GM10248 (cell line): ENCODE measurements at regions not wholly inside any gene's neighbourhood (a gene's known extent, or its start where the extent isn't known, plus 50 kb on each side); places are given as distances from the start of the nearest gene placed in this dataset.

Experiments used
- CTCF ChIA-PET: fragments of 300-600 bp; sonication (Branson Sonifier 250); formaldehyde crosslinking; extraction: SDS; loops from one replicate; lab custom pipeline; 2021; ENCODE audit warnings: antibody characterized with exemption; lab: Yijun Ruan, JAX
- POLR2A ChIA-PET: fragments of 350-650 bp; sonication (Branson Sonifier 250); formaldehyde crosslinking; extraction: SDS; loops from one replicate; lab custom pipeline; 2020; ENCODE audit warnings: antibody characterized with exemption; lab: Yijun Ruan, JAX
- DNase-seq: peaks from one replicate; pipeline ENCODE4 v3.0.0; 2012; ENCODE audit errors: extremely low spot score
- CTCF ChIP-seq: IDR thresholded peaks from 2 replicates; pipeline ENCODE4 v1.5.1; 2012; ENCODE audit warnings: mild to moderate bottlenecking, low read depth; ENCODE audit errors: extremely low read depth, missing control alignments, control extremely low read depth

GRCh38 chr1:214952648-214953047 lies 129.9 kb upstream of the KCNK2 start:
- no peak for DNase-seq
- CTCF ChIA-PET, result interaction anchor here (1.0 to 1.8 kb wide), 2 partner anchors 14 to 19 kb away, joined by 3 to 5 read pairs; no protein-coding TSS in a partner anchor

GRCh38 chr1:214953901-214954616 lies 128.5 kb upstream of the KCNK2 start:
- CTCF ChIA-PET, result interaction anchor here (1.8 kb wide), 1 partner anchor 20 kb away, joined by 5 read pairs; no protein-coding TSS in a partner anchor
- no peak for TF ChIP-seq CTCF
- no peak for DNase-seq
- POLR2A ChIA-PET, result no interaction called here

More at GRCh38 chr1:214952648-214953047, 129.9 kb upstream of the KCNK2 start:
- no peak for TF ChIP-seq CTCF
- POLR2A ChIA-PET, result no interaction called here

- no peak for TF ChIP-seq CTCF
Observed at GRCh38 chr1:214954617-214954949, 128.0 kb upstream of the KCNK2 start.

GRCh38 chr1:214957330-214958137 lies 125.0 kb upstream of the KCNK2 start:
- DNase-seq, result no peak
- POLR2A ChIA-PET, result no interaction called here
- CTCF ChIA-PET, result interaction anchor here (1.0 to 1.9 kb wide), 3 partner anchors 9 to 23 kb away, joined by 3 to 5 read pairs (median 4); no protein-coding TSS in a partner anchor
- no peak for TF ChIP-seq CTCF

More at GRCh38 chr1:214954617-214954949, 128.0 kb upstream of the KCNK2 start:
- POLR2A ChIA-PET, result no interaction called here
- CTCF ChIA-PET, result no interaction called here
- no peak for DNase-seq

GRCh38 chr1:214958486-214958885 lies 124.1 kb upstream of the KCNK2 start:
- CTCF ChIA-PET, result interaction anchor here (1.0 to 1.1 kb wide), 2 partner anchors 8 to 24 kb away, joined by 3 to 4 read pairs; no protein-coding TSS in a partner anchor
- DNase-seq, result no peak
- POLR2A ChIA-PET, result no interaction called here
- no peak for TF ChIP-seq CTCF

- CTCF ChIA-PET, result interaction anchor here (0.6 to 2.1 kb wide), 5 partner anchors 8 to 83 kb away, joined by 3 to 6 read pairs (median 3); no protein-coding TSS in a partner anchor
- POLR2A ChIA-PET, result no interaction called here
- DNase-seq, result no peak
- no peak for TF ChIP-seq CTCF
Observed at GRCh38 chr1:214966346-214966745, 116.2 kb upstream of the KCNK2 start.
